Activated CD8-positive, alpha-beta T cell treated with anti-CD3 and anti-CD28 coated beads for 36 hours (primary cell): ENCODE measurements at regions not wholly inside any gene's neighbourhood (a gene's known extent, or its start where the extent isn't known, plus 50 kb on each side); places are given as distances from the start of the nearest gene placed in this dataset.

Source experiments
- ATAC-seq: fragments of 200-7000 bp; cut with Tn5 transposase; one replicate; pipeline ENCODE4 v1.10.0; 2021; ENCODE audit warnings: mild to moderate bottlenecking, moderate library complexity
- CTCF ChIA-PET: fragments of 350-600 bp; sonication (Branson Sonifier 250); formaldehyde crosslinking; loops from one replicate; lab custom pipeline; 2021; ENCODE audit warnings: antibody characterized with exemption; lab: Charles Lee
- POLR2A ChIA-PET: fragments of 350-600 bp; sonication (Branson Sonifier 250); formaldehyde crosslinking; loops from one replicate; lab custom pipeline; 2021; ENCODE audit warnings: antibody characterized with exemption; lab: Charles Lee
- DNase-seq: peaks from one replicate; pipeline ENCODE4 v3.0.0-alpha.2; 2020
- H3K27ac Mint-ChIP-seq: one replicate; pipeline ENCODE4 v1.8.0; 2021; ENCODE audit warnings: mild to moderate bottlenecking, mixed read lengths
- H3K27me3 Mint-ChIP-seq: one replicate; pipeline ENCODE4 v1.8.0; 2021; ENCODE audit warnings: mixed read lengths
- H3K36me3 Mint-ChIP-seq: one replicate; pipeline ENCODE4 v1.8.0; 2021; ENCODE audit warnings: low read depth, mixed read lengths
- H3K4me1 Mint-ChIP-seq: one replicate; pipeline ENCODE4 v1.8.0; 2021; ENCODE audit warnings: low read depth, mixed read lengths
- H3K4me3 Mint-ChIP-seq: one replicate; pipeline ENCODE4 v1.8.0; 2021; ENCODE audit warnings: mild to moderate bottlenecking, moderate library complexity, mixed read lengths
- H3K9me3 Mint-ChIP-seq: one replicate; pipeline ENCODE4 v1.8.0; 2021; ENCODE audit warnings: mixed read lengths
- intact Hi-C: fragments of 100-400 bp; cut with micrococcal nuclease; formaldehyde crosslinking; loops from one replicate; pipeline ENCODE4 v1.10.0; 2022
- TF ChIP-seq, protein P1 (sequence below): fragments of 200-600 bp; IDR thresholded peaks from one replicate; pipeline ENCODE4 v1.8.0; 2022; ENCODE audit warnings: antibody characterized with exemption, mild to moderate bottlenecking

- ATAC-seq, result no peak
- Mint-ChIP-seq H3K9me3 (no peaks in the 10 kb centered on the region), H3K4me3 (no peak overlapping the region), H3K4me1 (no peaks in the 10 kb centered on the region), H3K27me3 (peaks cover 2% of the 10 kb centered on the region), H3K36me3 (no peaks in the 10 kb centered on the region), H3K27ac (no peak overlapping the region)
- ChIA-PET CTCF (no interaction called here), POLR2A (no interaction called here)
- intact Hi-C loops, result no loop called here
- DNase-seq, result no peak
- TF ChIP-seq, protein P1, sequence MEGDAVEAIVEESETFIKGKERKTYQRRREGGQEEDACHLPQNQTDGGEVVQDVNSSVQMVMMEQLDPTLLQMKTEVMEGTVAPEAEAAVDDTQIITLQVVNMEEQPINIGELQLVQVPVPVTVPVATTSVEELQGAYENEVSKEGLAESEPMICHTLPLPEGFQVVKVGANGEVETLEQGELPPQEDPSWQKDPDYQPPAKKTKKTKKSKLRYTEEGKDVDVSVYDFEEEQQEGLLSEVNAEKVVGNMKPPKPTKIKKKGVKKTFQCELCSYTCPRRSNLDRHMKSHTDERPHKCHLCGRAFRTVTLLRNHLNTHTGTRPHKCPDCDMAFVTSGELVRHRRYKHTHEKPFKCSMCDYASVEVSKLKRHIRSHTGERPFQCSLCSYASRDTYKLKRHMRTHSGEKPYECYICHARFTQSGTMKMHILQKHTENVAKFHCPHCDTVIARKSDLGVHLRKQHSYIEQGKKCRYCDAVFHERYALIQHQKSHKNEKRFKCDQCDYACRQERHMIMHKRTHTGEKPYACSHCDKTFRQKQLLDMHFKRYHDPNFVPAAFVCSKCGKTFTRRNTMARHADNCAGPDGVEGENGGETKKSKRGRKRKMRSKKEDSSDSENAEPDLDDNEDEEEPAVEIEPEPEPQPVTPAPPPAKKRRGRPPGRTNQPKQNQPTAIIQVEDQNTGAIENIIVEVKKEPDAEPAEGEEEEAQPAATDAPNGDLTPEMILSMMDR, result no peak
Measured at GRCh38 chr6:113662093-113662665, 195.0 kb upstream of the MARCKS start.

DNA sequence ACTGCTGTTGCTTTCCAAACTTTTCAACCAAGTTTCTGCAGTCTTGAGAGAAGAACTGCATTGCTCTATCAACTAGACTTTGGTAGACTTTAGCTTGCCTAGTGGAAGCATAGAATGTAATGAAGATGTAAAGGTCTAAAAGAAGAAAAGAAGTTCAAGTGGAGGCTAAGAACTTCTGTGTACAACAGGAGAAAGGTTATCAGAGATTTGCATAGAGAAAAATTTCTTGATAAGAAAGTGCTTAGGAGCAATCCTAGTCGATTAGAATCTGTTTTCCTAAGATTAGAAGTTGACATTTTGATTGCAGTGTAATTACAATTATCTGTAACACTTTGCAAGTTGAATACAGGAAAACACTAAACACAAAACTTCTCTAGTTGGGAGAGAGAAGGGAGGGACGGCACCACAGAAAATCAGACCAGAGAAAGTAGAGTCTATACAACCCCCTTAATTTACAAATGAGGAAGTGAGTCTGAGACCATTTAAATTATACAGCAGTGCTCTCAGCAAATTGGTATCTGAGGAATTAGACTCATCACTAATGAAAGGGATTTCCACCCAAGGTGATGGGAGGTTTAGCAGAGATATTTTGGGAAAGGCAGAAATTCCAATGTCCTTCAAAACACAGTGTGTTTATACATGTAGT is 194.3 kb upstream of the MARCKS start:
- Mint-ChIP-seq H3K9me3 (no peaks in the 10 kb centered on the region), H3K27ac (no peak overlapping the region), H3K4me1 (no peaks in the 10 kb centered on the region), H3K4me3 (no peak overlapping the region), H3K36me3 (no peaks in the 10 kb centered on the region), H3K27me3 (peaks cover 2% of the 10 kb centered on the region)
- ChIA-PET POLR2A (no interaction called here), CTCF (no interaction called here)
- DNase-seq (no peak), ATAC-seq (no peak)
- TF ChIP-seq, protein P1, result no peak
- intact Hi-C loops, result no loop called here

GRCh38 chr6:113664909-113665308 is 192.2 kb upstream of the MARCKS start:
- DNase-seq, result no peak
- H3K9me3 Mint-ChIP-seq, result no peaks in the 10 kb centered on the region
- no peaks in the 10 kb centered on the region for H3K4me1 Mint-ChIP-seq

GRCh38 chr6:113668641-113669408 is 188.3 kb upstream of the MARCKS start:
- peaks cover 2% of the 10 kb centered on the region for H3K27me3 Mint-ChIP-seq
- intact Hi-C loops, result no loop called here
- no peaks in the 10 kb centered on the region for H3K9me3 Mint-ChIP-seq
- H3K27ac Mint-ChIP-seq, result no peak overlapping the region
- ChIA-PET CTCF (no interaction called here), POLR2A (no interaction called here)
- no peak overlapping the region for H3K4me3 Mint-ChIP-seq
- DNase-seq, result no peak
- no peak for ATAC-seq
- no peaks in the 10 kb centered on the region for H3K36me3 Mint-ChIP-seq
- TF ChIP-seq, protein P1, result no peak
- H3K4me1 Mint-ChIP-seq, result no peaks in the 10 kb centered on the region

More at GRCh38 chr6:113664909-113665308, 192.2 kb upstream of the MARCKS start:
- Mint-ChIP-seq H3K4me3 (no peak overlapping the region), H3K36me3 (no peaks in the 10 kb centered on the region), H3K27ac (no peak overlapping the region), H3K27me3 (peaks cover 2% of the 10 kb centered on the region)
- CTCF ChIA-PET, result no interaction called here
- intact Hi-C loops, result no loop called here
- TF ChIP-seq, protein P1, result no peak
- no peak for ATAC-seq
- POLR2A ChIA-PET, result no interaction called here

GRCh38 chr6:113669606-113670005 is 187.5 kb upstream of the MARCKS start:
- ATAC-seq, result no peak
- DNase-seq, result no peak
- intact Hi-C loops, result no loop called here
- ChIA-PET POLR2A (no interaction called here), CTCF (no interaction called here)
- H3K27ac Mint-ChIP-seq, result no peak overlapping the region
- H3K36me3 Mint-ChIP-seq, result no peaks in the 10 kb centered on the region
- H3K4me1 Mint-ChIP-seq, result no peaks in the 10 kb centered on the region
- peaks cover 2% of the 10 kb centered on the region for H3K27me3 Mint-ChIP-seq
- TF ChIP-seq, protein P1, result no peak
- no peaks in the 10 kb centered on the region for H3K9me3 Mint-ChIP-seq
- H3K4me3 Mint-ChIP-seq, result no peak overlapping the region
